ENCODE measurements at regions not wholly inside any gene's neighbourhood (a gene's known extent, or its start where the extent isn't known, plus 50 kb on each side); places are given as distances from the start of the nearest gene placed in this dataset.
"Not testable (repeated sequence)": the region's sequence is repeated elsewhere in the genome, so short reads cannot be mapped to it uniquely, and the experiment has no call there.

GRCh38 chr12:61220337-61220736 lies 1039.9 kb upstream of the USP15 start:
- TF ChIP-seq CTCF (IDR thresholded peaks at IDR 0.05; ENCODE audit: borderline replicate concordance, insufficient read depth, low read depth, low read length), result no peak
- no peak overlapping the region for H3K4me3 ChIP-seq (ENCODE audit: low read depth, low read length)

DNA sequence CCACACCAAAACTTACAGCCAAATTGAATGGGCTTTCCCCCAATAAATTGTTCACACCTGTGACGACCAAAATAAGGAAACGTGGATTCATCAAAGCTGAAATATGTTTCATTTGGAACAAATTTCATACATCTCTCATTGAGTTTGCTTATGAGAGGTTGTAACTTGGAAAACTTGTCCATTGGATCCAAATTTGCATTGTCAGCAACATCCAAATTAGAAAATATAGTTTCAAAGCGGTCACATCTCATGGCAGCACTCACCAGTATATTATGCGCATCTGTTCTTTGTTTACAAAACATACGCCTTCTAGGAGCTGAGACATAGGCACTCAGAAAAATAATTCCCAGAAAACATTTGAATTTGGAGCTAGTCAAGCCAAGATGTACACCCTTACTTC lies 1028.2 kb upstream of the USP15 start:
- H3K4me3 ChIP-seq (ENCODE audit: low read depth, low read length), result no peak overlapping the region
- no peak for TF ChIP-seq CTCF (IDR thresholded peaks at IDR 0.05; ENCODE audit: borderline replicate concordance, insufficient read depth, low read depth, low read length)

DNA sequence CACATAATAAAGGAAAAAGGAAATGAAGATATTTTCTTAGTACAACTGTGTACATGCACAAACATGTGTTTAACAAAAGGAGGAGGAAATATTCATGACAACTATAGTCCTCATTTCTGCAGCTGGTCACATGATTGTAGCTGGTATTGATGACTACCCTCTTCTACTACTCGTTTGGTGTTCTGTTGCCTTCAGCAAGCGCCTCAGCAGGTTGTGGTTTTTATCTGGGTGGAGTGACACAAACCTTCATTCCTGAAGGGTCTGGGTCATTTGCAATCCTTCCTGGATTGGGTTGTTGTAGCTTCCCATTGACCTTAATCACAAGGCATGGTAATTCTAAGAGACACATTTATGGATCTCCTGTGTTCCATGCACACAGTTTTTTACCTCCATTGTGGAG lies 1009.9 kb upstream of the USP15 start:
- TF ChIP-seq CTCF (IDR thresholded peaks at IDR 0.05; ENCODE audit: borderline replicate concordance, insufficient read depth, low read depth, low read length), result no peak
- H3K4me3 ChIP-seq (ENCODE audit: low read depth, low read length), result no peak overlapping the region

DNA sequence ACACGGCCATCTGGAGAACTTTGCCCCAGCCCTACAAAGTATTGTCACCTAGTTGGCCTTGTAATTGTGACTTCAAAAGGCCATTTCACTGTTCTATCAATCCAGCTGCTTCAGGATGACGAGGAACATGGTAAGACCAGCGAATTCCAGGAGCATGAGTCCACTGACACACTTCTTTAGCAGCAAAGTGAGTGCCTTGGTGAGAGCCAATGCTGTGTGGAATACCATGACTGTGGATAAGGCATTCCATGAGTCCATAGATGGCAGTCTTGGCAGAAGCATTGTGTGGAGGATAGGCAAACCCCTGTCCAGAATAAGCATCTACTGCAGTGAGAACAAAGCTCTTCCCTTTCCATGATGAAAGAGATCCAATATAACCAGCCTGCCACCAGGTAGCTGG lies 1009.1 kb upstream of the USP15 start:
- H3K4me3 ChIP-seq (ENCODE audit: low read depth, low read length), result no peak overlapping the region
- TF ChIP-seq CTCF (IDR thresholded peaks at IDR 0.05; ENCODE audit: borderline replicate concordance, insufficient read depth, low read depth, low read length), result no peak

DNA sequence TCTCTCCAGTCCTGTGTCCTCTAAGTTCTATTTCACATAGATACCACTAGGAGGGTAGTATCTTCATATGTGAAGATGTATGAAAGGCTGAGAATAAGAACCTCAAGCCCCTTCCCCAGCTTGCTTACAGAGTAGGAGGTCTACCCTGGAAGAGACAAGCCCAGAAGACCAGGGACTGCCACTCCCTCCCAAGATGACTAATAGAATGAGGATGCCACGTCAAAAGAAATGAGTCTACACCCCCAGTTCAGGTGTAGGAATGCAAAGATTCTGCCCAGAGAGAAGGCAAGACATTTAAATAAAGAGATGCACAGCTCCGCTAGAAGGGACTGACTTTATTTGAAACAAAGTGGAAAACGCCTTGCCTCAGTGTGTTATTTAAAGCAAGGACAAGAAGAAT lies 1006.0 kb upstream of the USP15 start:
- TF ChIP-seq CTCF (IDR thresholded peaks at IDR 0.05; ENCODE audit: borderline replicate concordance, insufficient read depth, low read depth, low read length), result no peak
- no peak overlapping the region for H3K4me3 ChIP-seq (ENCODE audit: low read depth, low read length)

DNA sequence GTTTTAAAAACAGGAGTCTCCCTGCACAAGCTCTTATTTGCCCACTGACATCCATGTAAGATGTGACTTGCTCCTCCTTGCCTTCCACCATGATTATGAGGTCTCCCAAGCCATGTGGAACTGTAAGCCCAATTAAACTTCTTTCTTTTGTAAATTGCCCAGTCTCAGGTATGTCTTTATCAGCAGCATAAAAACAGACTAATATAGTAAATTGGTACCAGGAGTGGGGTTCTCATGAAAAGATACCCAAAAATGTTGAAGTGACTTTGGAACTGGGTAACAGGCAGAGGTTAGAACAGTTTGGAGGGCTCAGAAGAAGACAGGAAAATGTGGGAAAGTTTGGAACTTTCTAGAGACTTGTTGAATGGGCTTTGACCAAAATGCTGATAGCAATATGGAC lies 995.9 kb upstream of the USP15 start:
- not testable (repeated sequence) for H3K4me3 ChIP-seq (ENCODE audit: low read depth, low read length)

- no peak overlapping the region for H3K4me3 ChIP-seq (ENCODE audit: low read depth, low read length)
- no peak for TF ChIP-seq CTCF (IDR thresholded peaks at IDR 0.05; ENCODE audit: borderline replicate concordance, insufficient read depth, low read depth, low read length)
Observed at GRCh38 chr12:61267474-61267873, 992.7 kb upstream of the USP15 start.

- TF ChIP-seq CTCF (IDR thresholded peaks at IDR 0.05; ENCODE audit: borderline replicate concordance, insufficient read depth, low read depth, low read length), result no peak
- H3K4me3 ChIP-seq (ENCODE audit: low read depth, low read length), result no peak overlapping the region
Observed at GRCh38 chr12:61272441-61272840, 987.8 kb upstream of the USP15 start.

Measured in GM12875 (cell line).